Urothelium cell line (cell line): ENCODE measurements at regions not wholly inside any gene's neighbourhood (a gene's known extent, or its start where the extent isn't known, plus 50 kb on each side); places are given as distances from the start of the nearest gene placed in this dataset.
"Not testable (repeated sequence)": the region's sequence is repeated elsewhere in the genome, so short reads cannot be mapped to it uniquely, and the experiment has no call there.

Source experiments
- DNase-seq: peaks from one replicate; pipeline ENCODE4 v3.0.0; 2011; ENCODE audit warnings: low spot score, mixed read lengths
- FAIRE-seq: peaks from 2 replicates; lab custom pipeline; 2011; peaks lifted over from hg19 to GRCh38; lab: Jason Lieb, UNC

DNA sequence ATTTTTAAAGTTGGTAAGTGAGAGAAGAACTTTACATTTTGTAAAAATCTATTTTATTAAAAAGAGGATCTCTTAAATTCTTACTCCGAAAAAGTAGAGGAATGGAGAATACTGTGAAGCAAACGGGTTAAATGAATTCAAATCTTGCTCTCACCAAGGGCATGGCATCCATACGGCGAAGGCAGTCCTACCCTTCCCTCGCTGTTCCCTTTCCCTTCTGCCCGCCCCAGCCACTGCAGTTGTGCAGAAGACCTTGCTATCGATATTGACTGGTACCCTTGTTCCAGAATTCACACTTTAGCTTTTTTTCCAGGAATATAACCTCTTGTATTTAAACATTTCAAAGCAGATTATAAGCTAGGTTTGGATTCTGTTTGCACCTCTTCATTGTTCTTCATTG, 239.5 kb downstream of the ZPLD1 start:
- no peak for DNase-seq
- no peak for FAIRE-seq

DNA sequence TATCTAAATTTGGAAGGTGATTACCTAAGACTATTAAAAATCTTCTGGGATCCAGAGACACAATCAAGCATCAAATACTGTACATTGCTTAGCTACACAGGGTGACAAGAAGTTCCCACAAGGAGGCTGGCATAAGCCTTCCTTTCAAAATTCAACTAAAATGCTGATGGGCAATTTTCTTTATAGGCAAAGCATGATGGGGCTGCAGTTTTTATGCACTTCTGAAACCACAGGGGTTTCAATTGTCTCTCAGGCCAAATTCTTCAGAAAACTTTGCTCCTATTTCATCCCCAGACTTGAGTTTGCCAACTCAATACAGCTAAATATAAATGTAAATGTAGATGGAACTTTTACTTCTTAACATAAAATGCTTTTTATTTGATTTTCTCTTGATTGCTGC, 241.6 kb downstream of the ZPLD1 start:
- DNase-seq (no peak), FAIRE-seq (no peak)

DNA sequence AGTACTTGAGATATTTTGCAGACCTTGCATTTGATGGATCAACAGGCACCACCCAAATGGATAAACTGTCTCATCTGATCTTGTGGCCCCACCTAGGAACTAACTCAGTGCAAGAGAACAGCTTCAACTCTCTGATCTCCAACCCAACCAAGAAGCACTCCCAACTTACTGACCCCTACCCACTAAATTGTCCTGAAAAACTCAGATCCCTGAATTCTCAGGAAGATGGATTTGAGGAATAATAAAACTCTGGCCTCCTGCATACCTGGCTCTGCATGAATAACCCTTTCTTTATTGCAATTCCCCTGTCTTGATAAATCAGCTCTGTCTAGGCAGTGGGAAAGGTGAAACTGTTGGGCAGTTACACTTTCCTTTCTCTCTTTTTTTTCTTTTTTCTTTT, 247.9 kb downstream of the ZPLD1 start:
- DNase-seq (no peak), FAIRE-seq (no peak)

DNA sequence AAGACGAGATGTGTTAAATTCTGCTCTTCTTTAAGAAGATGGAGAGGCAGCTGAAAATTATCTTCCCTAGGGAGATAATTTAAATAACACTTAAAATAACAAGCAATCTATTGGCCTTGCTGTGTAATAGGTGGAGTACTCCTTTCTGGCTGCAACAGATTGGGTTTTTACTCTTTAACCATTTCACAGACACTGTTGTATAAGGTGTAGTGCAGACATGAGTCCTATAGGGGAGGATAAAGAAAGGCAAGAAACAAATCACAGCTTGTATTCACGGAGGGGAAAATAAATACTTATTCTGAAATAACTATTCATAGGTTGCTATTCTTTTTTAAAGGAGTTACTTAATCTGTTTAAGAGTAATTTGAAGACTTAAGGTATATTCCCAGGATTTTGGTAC, 252.0 kb downstream of the ZPLD1 start:
- no peak for FAIRE-seq
- no peak for DNase-seq

DNA sequence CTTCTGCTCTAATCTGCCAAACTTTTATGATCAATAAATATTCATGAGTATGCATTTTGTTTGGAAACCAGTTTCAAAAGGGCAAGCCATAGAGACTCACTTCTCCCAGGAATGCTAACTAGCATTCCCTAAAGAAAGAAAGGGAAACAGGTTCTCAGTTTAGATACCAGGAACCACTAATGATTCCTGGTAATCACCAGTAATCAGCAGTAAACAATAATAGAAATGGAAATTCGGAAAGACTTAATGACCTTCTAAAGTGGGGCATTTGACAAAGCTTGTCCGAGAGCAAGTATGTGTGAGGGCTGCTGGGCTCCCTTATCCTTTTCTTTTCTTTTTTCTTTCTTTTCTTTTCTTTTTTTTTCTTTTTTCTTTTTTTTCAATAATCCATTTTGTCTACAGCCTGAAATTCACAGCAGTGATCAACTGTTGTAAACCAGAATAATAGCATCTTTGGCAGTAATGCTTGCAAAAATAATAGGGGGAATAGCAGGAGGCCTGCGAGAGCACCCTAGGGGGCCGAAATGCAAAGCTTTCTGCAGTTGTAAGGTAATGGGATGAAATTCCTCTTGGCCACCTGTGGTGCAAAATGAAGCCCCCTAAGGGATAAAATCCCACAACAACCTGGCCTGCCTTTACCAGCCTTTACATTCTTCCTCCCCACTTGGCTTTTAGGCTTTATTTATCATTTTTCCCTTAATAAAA, 253.2 kb downstream of the ZPLD1 start:
- FAIRE-seq, result no peak

DNA sequence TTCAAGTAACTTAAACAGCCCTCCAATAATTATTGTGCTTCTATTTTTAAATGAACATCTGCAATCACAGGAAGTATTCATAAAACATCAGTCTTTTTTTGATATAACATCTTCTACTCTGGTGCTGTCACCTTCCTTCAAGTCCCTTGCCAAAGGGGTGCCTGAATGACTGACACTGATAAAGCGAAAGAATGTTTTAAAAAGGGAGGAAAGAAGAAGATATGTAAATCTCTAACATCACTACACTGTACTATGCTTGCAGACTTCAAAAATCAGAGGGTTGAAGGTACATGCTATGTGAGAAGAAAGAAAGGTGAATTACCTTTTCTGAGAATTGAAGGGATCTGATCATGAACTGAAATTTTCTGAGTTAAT, 253.7 kb downstream of the ZPLD1 start:
- FAIRE-seq, result no peak
- no peak for DNase-seq

More for the DNA sequence above, 253.2 kb downstream of the ZPLD1 start:
- DNase-seq, result no peak

DNA sequence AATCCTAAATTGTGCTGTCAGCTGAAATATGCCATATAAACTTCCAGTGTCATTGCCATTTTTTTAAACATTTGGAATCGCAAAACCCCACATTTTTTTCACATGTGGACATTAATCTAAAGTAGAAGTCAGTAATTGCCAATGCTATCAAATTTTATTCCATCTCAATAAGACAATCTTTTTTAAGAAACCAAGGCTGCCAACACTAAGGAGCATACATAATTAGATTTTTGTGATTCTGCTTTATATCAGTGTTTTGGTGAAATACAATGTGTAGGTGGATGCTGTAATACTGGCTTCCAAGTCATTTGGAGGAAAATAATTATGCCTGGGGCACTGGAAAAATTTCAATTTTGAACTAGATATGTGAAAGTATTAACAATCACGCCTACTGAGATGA, 256.7 kb downstream of the ZPLD1 start:
- FAIRE-seq (no peak), DNase-seq (no peak)

DNA sequence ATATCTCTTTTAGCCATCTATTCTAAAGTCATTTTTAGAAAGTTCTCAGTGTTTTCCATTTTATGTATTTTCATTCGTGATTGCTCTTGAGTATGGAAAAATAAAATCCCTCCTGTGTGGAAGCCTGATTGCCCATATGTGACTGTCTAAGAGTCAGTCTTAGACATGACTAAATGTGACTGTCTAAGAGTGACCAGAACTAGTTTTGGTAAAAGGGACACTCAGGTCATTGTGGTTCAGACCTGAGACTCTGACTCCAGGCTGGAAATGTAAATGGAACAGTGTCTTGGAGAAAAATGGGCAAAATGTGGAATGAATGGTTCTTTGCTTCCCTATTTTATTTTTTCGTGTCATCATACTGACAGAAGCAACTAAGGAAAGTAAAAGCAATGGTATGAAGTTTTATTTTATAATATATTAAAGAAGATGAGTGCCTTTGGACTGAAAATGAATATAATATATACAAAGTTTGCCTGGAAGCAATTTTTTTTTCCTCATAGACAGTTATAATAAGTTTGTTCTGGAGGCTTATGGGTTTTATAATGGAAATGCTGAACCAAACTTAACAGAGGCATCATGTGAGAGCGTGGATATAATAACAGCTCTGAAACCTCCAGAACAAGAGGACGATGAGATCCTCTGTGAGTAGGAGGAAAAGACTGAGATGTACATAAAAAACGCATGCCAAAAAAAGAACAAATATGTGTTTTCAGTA, 264.4 kb downstream of the ZPLD1 start:
- DNase-seq (no peak), FAIRE-seq (no peak)

DNA sequence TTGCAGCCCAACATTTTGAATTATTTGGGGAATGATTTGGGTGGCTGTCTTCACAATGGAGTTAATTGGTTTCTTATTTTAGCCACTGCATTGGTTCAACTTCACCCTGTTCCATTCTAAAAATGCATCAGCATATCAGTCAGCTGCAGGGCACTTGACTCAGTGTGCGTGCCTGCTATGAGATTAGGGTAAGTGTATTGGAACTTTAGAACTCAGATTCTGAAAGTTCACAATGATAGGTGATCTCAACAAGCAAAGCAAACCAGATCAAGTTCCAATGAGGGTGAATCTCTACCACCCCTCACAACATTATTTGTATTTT, 265.0 kb downstream of the ZPLD1 start:
- FAIRE-seq (no peak), DNase-seq (no peak)

DNA sequence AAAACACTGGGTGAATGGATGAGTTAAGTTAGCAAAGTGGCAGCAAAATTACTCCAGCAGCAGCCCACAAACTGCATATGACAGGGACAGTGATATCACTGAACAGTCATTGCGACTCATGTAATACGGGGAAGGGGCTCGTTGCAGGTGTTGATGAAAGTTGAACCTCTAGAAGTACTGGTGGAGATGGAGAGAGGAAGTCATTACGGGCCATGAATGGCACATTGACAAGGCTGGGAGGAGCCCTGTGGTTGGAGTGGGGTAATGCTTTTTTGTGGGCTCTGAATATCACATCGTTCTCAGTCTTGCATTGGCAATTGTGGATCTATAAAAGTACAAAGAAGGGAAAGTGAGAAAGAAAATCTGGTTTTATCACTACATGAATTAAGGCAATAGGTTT, 278.1 kb downstream of the ZPLD1 start:
- peak; percentile 94 for FAIRE-seq

DNA sequence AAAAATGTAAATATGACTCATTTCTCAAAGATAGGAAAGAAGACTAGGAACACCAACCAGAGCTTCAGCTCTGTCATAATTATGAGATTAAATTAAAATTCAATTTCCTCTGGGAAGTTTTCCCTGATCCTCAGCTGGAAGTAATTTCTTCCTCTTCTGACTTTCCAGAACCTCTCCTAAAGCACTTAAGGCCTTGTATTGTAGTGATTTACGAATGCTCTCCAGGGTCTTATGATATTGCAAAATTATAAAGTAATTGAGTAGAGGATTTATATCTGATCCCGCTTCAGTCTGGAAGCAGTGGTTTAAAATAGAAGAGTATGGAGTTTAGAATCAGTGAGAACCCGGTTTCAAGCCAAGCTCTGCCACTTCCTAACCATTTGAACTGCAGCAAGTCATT, 279.8 kb downstream of the ZPLD1 start:
- no peak for FAIRE-seq
- no peak for DNase-seq

More for the DNA sequence above, 278.1 kb downstream of the ZPLD1 start:
- DNase-seq, result no peak

DNA sequence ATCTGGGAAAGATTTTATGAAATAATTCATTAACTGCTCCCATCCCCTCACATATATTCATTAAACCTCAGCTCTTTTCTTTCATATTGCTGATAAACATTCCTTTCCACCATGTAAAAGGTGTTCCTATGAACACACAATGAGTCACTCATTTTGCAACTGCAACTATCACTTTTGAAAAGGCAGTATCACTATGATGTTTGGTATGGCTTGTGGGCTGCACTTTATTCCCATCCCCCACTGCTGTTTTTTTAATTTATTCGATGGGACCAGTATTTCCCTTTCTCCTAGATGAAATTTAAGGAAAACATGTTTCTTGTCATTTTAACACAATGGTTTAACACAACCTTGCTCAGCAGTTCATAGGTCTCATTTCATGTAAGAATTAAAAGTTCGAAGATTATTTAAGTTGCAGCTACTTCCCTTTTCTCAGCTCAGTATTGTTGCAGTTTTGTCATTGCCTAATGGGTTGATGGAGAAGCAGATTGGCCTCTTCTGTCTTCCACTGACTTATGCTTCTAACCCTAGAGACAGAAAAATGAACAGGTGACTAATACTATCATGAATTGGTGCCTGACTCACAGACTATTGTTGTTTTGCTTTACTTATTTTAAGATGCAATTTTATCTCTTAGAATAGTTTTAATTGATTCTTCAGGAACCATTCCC, 280.3 kb downstream of the ZPLD1 start:
- no peak for FAIRE-seq
- DNase-seq, result peak; percentile 40

DNA sequence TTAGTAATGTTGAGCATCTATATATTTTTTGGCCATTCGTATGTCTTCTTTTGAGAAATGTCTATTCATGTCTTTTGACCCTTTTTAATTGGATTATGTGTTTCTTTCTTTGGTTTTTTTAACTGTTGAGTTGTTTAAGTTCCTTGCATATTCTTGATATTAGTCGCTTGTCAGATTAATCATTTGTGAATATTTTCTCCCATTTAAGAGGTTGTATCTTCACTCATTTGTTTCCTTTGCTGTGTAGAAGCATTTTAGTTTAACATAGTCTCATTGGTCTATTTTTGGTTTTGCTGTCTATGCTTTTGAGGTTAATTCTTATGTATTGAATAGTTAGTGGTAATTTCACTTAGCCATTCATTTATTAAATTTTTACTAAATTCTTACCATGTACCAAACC, 283.8 kb downstream of the ZPLD1 start:
- DNase-seq (no peak), FAIRE-seq (no peak)

DNA sequence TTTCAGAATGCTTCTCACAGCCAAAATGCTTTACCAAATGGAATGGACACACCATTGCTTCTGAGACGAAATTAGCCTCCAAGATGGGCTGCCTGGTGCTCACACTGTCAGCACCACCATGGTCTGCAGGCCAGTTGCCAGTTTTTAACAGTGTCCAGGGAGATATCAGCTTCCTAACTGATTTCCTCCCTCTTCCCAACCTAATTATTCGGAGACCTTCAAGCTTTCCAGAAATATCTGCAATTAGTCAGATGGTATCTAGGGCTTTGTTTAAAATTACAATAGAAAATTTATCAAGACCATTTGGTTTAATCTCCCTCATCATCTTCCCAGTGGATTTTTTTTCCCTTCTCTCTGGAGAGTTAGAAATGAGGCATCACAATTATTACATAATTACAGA, 287.5 kb downstream of the ZPLD1 start:
- DNase-seq (no peak), FAIRE-seq (no peak)

DNA sequence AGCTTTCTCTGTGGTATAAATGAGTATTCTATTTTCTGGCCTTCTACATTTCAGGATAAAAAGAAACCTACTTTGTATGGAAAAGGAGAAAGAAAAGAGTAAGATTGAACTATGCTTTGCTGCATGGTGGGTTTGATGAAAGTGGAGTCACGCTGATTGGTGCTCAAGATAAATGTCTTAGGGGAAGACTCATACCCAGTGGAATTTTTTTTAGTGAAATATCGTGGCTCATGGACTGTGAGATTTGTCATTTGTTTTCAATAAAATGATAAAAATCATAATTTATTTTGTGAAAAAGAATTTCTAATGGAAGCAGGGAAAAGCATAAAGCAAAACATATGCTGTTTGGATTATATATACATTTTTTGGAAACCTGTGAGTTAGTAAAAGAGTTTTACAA, 292.5 kb downstream of the ZPLD1 start:
- FAIRE-seq (no peak), DNase-seq (no peak)

DNA sequence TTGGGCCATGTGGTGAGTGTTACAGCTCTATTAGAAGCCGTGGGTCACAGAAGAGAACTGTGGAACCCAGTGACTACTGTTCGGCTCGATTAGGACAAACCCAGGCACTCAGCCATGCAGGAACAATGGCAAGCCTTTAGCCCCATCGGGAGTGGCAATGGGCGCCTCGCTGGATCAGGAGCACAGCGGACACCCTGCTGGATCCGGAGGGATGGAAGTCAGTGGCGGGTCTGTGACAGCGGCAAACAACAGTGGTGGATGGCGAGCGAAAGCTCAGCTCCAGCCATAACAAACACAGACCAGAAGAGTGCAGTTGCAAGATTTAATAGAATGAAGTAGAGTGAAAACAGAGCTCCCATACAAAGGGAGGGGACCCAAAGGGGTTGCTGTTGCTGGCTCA, 297.8 kb downstream of the ZPLD1 start:
- not testable (repeated sequence) for DNase-seq, FAIRE-seq

DNA sequence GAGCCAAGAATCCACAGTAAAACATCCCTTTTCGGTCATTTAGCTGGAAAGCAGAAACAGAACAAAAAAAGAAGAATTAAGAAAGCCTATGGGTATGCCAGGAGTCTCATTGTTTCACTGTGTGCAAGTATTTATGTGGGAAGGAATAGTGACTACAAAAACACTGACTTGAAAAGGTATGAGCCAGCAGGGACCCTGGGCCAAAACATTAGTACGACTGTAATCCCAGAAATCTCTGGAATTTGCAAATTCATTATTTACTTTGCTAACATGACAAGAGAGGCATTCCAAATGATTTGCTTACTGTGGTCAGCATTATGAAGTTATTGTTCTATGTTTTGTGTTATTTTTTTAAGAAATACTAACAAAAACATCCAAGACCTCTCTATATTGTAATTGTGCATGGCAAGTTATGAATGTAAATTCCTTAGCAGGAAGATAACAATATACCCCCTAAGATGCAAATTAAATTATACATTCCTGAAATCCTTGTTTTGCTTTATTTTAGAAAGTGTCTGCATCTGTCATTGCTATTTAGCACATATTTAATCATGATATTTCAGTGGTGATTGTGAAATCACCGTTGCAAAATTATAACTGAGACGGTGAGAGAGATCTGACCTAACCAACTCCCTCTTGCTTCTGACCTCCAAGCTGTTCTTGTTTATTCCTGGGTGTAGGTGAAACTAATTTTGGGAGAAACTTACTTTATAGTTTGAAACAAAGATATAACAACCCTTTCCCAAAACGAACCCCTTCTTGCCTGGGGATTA, 299.2 kb downstream of the ZPLD1 start:
- DNase-seq (no peak), FAIRE-seq (no peak)

DNA sequence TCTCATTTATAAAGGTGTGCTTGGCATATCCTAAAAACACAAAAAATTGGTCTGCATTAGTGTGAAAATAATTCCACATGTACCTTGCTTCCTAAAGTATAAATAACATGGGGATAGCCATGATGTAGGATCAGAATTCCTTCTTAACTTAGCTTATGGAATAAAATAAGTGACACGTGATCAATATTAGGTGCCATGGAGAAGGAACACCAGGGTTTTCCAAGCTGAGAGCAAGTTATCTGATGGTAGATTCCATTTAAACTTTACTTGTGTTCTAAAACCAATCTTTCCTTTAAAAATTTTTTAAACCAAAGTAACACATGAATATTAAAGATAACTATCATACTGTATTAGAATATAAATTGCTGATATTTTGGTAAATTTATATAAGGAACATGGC, 300.5 kb downstream of the ZPLD1 start:
- no peak for FAIRE-seq
- no peak for DNase-seq

DNA sequence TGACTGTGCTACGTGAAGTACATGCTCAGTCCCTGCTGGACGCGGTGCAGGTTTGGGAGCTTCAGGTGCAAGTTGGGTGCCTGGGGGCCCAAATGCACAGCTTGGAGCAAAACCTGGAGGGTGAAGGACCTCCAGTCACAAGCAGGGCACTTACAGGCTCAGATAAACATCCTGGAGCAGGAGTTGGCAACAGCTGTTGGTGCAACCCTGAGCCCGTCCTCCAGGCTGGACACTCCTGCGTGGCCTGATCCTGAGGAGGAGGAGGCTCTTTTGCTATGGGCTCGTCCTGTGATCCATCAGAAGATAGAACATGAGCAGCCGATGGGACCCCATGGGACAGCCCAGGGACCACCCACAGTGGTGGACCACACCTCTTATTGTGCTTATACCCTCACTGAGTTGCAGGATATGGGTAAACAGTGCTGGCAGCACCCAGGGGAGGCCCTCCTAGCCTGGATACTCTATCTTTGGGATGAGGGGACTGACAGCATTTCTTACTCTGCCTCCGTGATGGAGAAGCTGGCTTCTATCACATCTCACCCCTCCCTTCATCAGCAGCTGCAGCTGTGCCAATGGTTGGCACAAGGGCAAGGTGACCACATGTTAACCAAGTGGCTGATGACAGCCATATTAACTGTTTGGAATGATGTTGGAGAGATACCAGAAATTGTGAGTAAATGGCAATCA, 301.6 kb downstream of the ZPLD1 start:
- DNase-seq, result no peak
- no peak for FAIRE-seq

DNA sequence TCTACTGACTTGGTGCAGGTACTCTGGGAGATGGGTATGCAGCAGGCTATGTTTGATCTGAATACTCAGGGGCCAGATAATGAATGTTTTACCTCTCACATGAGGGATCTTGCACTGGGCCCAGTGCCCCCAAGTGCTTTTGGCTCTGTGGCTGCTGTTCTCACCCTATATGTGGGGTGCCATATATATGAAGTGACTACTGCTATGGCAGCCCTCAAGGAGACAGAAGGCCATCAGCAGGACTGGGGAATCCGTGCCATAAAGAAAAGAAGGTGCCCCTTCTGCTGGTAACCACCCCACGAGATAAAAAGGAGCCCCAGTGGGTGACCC, 302.1 kb downstream of the ZPLD1 start:
- no peak for FAIRE-seq
- DNase-seq, result no peak

DNA sequence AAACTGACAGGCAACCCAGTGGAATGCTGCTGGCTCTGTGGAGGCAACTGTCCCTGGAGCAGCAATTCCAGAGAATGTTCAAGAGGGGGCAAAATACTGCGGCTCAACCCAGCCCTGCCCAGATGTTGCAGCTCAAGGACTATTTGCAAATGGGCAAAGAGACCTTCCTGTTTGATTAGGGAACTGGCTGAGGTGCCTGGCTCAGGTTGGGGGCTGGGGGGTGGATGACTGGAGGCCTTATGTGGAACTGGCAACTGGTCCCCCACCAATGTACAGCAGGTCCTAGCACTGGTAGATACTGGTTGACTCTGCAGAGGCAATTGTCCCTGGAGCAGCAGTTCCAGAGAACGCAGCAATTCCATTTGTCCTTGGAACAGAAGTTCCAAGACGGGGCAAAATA, 302.5 kb downstream of the ZPLD1 start:
- no peak for FAIRE-seq
- no peak for DNase-seq
